Fibroblast of the conjunctiva (primary cell): ENCODE measurements at regions not wholly inside any gene's neighbourhood (a gene's known extent, or its start where the extent isn't known, plus 50 kb on each side); places are given as distances from the start of the nearest gene placed in this dataset.

Experiments used
- DNase-seq: peaks from one replicate; pipeline ENCODE4 v3.0.0-alpha.2; 2010; ENCODE audit warnings: low read depth

DNA sequence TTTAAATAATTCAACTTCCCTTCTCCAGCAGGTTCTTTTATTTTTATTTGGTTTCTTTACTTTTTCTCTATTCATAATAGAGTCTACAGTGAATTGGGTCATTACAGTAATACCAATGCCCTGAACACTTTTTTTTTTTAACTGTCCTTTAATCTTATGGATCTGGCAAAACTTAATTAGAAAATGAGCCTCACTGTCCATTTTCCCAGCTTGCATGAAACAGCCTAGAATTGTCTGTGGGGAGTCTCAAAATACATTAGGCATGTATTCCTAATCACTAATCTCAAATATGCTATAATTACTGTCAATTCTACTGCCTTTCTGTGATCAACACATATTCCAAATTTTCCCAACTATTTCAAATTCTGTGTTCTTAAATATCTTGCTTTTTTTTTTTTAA is 406.8 kb downstream of the ANXA1 start:
- no peak for DNase-seq

GRCh38 chr9:73565026-73565425 is 413.4 kb downstream of the ANXA1 start:
- DNase-seq: no peak

GRCh38 chr9:73565833-73566465 is 414.3 kb downstream of the ANXA1 start:
- DNase-seq: no peak

DNA sequence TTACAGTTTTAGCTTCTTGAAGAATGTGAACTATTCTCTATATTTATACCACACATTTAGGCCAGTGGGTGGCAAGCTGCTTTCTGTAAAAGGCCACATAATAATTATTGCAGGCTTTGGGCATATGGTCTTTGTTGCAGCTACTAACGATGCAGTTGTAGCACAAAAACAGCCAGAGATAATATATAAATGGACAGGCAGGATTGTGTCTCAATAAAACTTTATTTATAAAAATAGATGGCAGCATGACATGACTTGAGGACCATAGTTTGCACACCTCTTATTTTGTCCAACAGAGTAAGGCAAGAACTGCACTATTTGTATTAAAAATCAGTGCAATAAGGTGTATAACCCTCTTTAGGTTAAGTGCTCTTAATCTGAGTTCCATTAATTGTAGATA is 415.0 kb downstream of the ANXA1 start:
- no peak for DNase-seq

DNA sequence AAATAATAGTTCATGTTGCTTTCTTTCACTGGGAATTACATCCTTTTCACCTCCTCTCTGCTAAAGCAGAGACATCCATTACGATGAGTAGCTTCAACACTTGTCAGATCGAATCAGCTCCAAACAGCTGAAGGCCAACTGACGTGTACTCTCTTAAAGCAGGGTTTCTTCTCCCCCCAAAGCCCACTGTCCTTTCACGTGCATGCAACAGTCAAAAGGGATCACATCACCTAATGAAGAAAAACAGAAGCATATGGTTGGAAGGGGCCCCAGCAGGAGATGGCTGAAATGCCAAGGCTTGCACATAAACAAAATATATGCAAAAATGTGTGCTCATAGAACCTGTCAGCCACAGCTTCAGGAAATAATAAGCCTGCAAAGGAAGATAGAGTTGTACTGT is 421.6 kb downstream of the ANXA1 start:
- no peak for DNase-seq

- DNase-seq: no peak
Observed at GRCh38 chr9:73575101-73576060, 423.7 kb downstream of the ANXA1 start.

DNA sequence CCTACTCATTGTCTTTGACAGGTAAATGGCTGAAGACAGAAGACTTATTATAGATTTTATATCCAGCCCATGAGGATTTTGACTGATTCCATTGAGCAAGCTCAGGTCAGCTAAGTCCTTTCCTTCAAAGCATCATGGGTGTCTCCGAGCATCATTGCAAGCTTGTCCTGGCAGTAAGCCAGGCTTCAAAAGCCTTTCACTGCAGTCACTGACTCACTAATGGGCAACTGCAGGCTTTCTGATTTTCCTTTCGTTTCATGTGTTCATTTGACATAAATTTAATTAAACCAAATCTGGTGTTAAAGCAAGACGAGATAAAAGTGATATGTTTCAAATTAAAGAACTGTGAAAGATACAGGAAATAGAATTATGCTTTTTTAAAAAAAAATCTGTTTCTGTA is 426.2 kb downstream of the ANXA1 start:
- peak; percentile 43 for DNase-seq

- DNase-seq: no peak
Observed at GRCh38 chr9:73579823-73580222, 428.2 kb downstream of the ANXA1 start.

DNA sequence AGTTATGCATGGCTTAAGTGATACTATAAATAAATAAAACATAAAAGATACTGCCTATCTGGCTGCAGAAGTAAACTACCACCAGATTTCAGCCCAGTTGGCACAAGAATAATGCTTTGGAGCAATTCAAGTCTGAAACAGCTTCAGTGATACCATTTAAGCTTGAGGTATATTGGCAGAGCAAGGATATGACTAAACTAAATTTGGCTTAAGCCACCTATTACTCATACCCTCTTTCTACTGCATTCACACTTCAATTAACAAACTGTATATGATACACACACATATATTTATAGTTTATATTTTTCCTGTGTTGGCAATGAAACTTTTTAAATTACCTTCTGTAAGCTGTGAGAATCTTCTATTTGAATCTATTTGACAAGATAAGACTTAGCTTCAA is 431.9 kb downstream of the ANXA1 start:
- DNase-seq: no peak

- no peak for DNase-seq
Observed at GRCh38 chr9:73595036-73595545, 443.4 kb downstream of the ANXA1 start.

GRCh38 chr9:73596321-73596720 is 444.7 kb downstream of the ANXA1 start:
- DNase-seq: no peak

DNA sequence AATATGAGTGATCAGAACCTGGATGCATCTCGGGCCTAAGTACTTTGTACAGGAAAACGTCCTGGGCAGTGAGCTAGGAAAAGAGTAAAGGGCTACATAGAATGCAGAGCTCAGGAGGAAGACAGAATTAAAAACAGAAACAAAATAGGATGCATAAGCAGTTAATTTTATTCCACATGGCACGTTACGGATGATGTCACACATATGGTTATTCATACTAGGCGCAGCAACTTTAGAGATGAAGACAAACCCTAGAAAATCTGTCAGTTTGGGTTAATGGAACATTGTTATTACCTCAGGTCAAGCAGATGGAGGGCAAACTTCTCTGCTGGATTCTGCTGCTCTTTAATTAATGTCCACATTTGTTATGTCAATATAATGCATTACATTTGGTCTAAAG is 445.4 kb downstream of the ANXA1 start:
- DNase-seq: no peak

DNA sequence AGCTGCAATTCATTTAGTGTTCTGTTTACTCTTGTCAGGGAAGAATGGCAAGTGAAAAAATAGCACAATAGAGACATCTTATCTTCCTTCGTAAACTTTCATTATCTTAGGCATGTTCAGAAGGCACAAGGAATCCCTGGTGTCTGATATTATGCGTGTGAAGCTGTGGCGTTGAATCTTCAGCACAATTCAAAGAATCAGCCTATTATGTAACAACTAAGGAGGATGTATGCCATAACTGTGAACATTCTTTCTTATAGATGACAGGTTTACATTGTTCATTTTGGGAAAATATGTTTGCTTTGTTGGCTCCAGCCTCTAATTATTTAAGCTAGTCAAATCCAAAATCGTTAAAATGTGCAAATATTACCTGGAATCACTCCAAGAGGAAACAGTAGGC is 446.1 kb downstream of the ANXA1 start:
- no peak for DNase-seq

DNA sequence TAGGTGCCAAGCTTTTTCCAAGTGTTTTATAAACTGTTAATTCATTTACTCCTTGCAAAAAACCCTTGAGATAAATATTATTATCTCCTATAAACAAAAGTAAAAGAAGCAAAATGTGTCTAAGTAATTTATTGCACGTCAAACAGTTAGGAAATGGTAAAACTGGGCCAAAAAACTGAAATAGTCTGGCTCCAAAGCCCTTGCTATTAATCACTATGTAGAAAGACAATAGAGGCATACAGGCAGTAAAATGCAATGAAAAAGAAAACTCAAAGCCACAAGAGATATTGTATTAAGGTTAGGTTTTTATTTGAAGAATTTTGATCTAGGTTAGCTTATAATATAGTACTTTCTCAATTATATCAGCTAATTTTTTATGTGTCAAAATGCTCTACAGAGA is 457.7 kb downstream of the ANXA1 start:
- DNase-seq: no peak

DNA sequence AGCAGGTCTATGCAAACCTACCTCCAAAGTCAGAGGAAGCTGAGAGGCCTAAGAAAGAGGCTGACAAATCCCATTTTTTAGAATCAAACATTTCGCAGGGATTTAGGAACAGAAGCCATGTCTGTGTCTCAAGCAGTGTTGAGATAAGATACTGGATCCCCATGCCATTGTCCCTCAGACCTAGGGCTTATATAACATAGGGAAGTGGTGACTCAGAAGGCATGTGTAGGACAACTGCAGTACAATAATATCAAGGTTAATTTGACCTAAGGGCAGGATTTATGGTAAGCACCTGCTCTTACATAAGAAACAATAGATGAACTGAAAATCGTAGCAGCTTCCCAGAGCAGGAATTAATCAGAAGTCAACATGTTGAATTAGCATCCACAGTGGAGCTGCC is 459.4 kb downstream of the ANXA1 start:
- DNase-seq: no peak

GRCh38 chr9:73613092-73613701 is 461.5 kb downstream of the ANXA1 start:
- DNase-seq: no peak

DNA sequence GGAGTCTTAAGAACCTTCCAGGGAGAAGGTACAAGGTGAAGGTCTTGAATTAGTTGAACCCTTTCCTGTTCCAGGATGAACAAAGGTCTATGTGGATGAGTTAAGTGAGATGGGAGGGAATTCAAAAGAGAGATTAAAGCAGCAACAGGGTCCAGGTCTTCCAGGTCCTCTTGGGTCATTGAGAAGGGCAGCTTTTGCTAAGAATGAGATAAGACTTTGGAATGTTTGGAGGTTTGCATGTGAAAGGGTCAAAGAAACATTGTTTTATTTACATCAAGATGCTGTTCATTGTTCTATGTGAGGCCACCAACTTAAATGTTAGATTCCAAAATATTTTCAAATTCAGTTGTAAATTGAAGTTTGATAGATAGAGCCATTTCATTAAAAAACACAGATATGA is 463.9 kb downstream of the ANXA1 start:
- DNase-seq: no peak

- DNase-seq: no peak
Observed at GRCh38 chr9:73617586-73617985, 465.9 kb downstream of the ANXA1 start.

- DNase-seq: no peak
Observed at GRCh38 chr9:73640971-73641370, 489.3 kb downstream of the ANXA1 start.

GRCh38 chr9:73643379-73644013 is 491.8 kb downstream of the ANXA1 start:
- peak; percentile 48 for DNase-seq

GRCh38 chr9:73647560-73647959 is 495.9 kb downstream of the ANXA1 start:
- no peak for DNase-seq

GRCh38 chr9:73649552-73649951 is 497.9 kb downstream of the ANXA1 start:
- no peak for DNase-seq
